Large intestine (tissue), 3 donors: ENCODE measurements at regions not wholly inside any gene's neighbourhood (a gene's known extent, or its start where the extent isn't known, plus 50 kb on each side); places are given as distances from the start of the nearest gene placed in this dataset.

Source experiments
- DNase-seq, 2 donors: peaks; one replicate each; pipeline versions ENCODE4 v3.0.0 to v3.0.0-alpha.2; 2013
- H3K27ac ChIP-seq: one replicate; pipeline ENCODE4 v1.5.1; 2013; ENCODE audit warnings: low read length
- H3K27me3 ChIP-seq: 2 replicates; pipeline ENCODE4 v1.6.1; 2013; ENCODE audit warnings: low read length; ENCODE audit not compliant: control insufficient read depth, insufficient read depth
- H3K36me3 ChIP-seq: 2 replicates; pipeline ENCODE4 v1.6.1; 2013; ENCODE audit warnings: low read length; ENCODE audit not compliant: control insufficient read depth, insufficient read depth
- H3K4me1 ChIP-seq: one replicate; pipeline ENCODE4 v1.6.1; 2013; ENCODE audit warnings: low read length; ENCODE audit not compliant: control insufficient read depth, insufficient read depth
- H3K4me3 ChIP-seq: one replicate; pipeline ENCODE4 v1.5.1; 2013; ENCODE audit warnings: low read length
- H3K9me3 ChIP-seq: one replicate; pipeline ENCODE4 v1.6.1; 2013; ENCODE audit warnings: mild to moderate bottlenecking, low read depth, low read length, moderate library complexity; ENCODE audit not compliant: control insufficient read depth
- WGBS: methylation state at CpG from one replicate; pipeline ENCODE4 v1.1.5; 2013; ENCODE audit warnings: low lambda C conversion rate; ENCODE audit not compliant: insufficient coverage; 5-methylcytosine and 5-hydroxymethylcytosine counted together

- Histone ChIP-seq H3K4me1 (peaks cover 35% of the 10 kb centered on the region), H3K27ac (no peak overlapping the region), H3K36me3 (no peaks in the 10 kb centered on the region), H3K27me3 (no peaks in the 10 kb centered on the region), H3K4me3 (no peak overlapping the region), H3K9me3 (peaks cover 8% of the 10 kb centered on the region)
- DNase-seq = no peak
- WGBS = no CpG with 5 or more reads among the region's 8 CpGs
Measured at GRCh38 chr6:106801256-106801655, 171.9 kb downstream of the QRSL1 start.

GRCh38 chr6:106800379-106800778 is 171.0 kb downstream of the QRSL1 start:
- no peak overlapping the region for H3K4me3 ChIP-seq
- no CpG with 5 or more reads among the region's 5 CpGs for WGBS
- H3K27me3 ChIP-seq = no peaks in the 10 kb centered on the region
- peaks cover 35% of the 10 kb centered on the region for H3K4me1 ChIP-seq
- H3K36me3 ChIP-seq = no peaks in the 10 kb centered on the region
- no peak for DNase-seq
- H3K9me3 ChIP-seq = peaks cover under 1% of the 10 kb centered on the region
- H3K27ac ChIP-seq = no peak overlapping the region

- no CpG with 5 or more reads among the region's 8 CpGs for WGBS
- peak; percentile 45 to 84 for DNase-seq
- Histone ChIP-seq H3K36me3 (no peaks in the 10 kb centered on the region), H3K9me3 (no peaks in the 10 kb centered on the region), H3K4me1 (peaks cover 33% of the 10 kb centered on the region), H3K4me3 (no peak overlapping the region), H3K27ac (peak overlapping the region; percentile 69), H3K27me3 (no peaks in the 10 kb centered on the region)
Measured at GRCh38 chr6:106799031-106799894, 169.9 kb downstream of the QRSL1 start.

GRCh38 chr6:106797186-106797585 is 167.8 kb downstream of the QRSL1 start:
- Histone ChIP-seq H3K27ac (no peak overlapping the region), H3K4me1 (peaks cover 30% of the 10 kb centered on the region), H3K4me3 (no peak overlapping the region), H3K27me3 (no peaks in the 10 kb centered on the region), H3K36me3 (no peaks in the 10 kb centered on the region), H3K9me3 (no peaks in the 10 kb centered on the region)
- no CpG with 5 or more reads among the region's 2 CpGs for WGBS
- DNase-seq = no peak

GRCh38 chr6:106796781-106797180 is 167.4 kb downstream of the QRSL1 start:
- no peak for DNase-seq
- 100% methylated on average over 1 of the region's 1 CpG for WGBS
- Histone ChIP-seq H3K4me3 (no peak overlapping the region), H3K27me3 (no peaks in the 10 kb centered on the region), H3K27ac (no peak overlapping the region), H3K9me3 (no peaks in the 10 kb centered on the region), H3K4me1 (peaks cover 30% of the 10 kb centered on the region), H3K36me3 (no peaks in the 10 kb centered on the region)

GRCh38 chr6:106794129-106794528 is 164.8 kb downstream of the QRSL1 start:
- Histone ChIP-seq H3K4me1 (peaks cover 18% of the 10 kb centered on the region), H3K36me3 (no peaks in the 10 kb centered on the region), H3K9me3 (no peaks in the 10 kb centered on the region), H3K4me3 (no peak overlapping the region), H3K27ac (no peak overlapping the region), H3K27me3 (no peaks in the 10 kb centered on the region)
- WGBS = no CpG with 5 or more reads among the region's 2 CpGs
- no peak for DNase-seq

- H3K36me3 ChIP-seq = no peaks in the 10 kb centered on the region
Measured at GRCh38 chr6:106792536-106793236, 163.3 kb downstream of the QRSL1 start.

GRCh38 chr6:106790935-106791334 is 161.6 kb downstream of the QRSL1 start:
- no peaks in the 10 kb centered on the region for H3K36me3 ChIP-seq
- no peaks in the 10 kb centered on the region for H3K27me3 ChIP-seq
- H3K9me3 ChIP-seq = no peaks in the 10 kb centered on the region
- no peak overlapping the region for H3K4me3 ChIP-seq
- H3K4me1 ChIP-seq = peaks cover 18% of the 10 kb centered on the region
- no peak for DNase-seq
- WGBS = 89% methylated on average over 4 of the region's 8 CpGs
- H3K27ac ChIP-seq = no peak overlapping the region

More at GRCh38 chr6:106792536-106793236, 163.3 kb downstream of the QRSL1 start:
- no peak for DNase-seq
- Histone ChIP-seq H3K9me3 (no peaks in the 10 kb centered on the region), H3K27ac (no peak overlapping the region), H3K4me1 (peaks cover 12% of the 10 kb centered on the region), H3K27me3 (no peaks in the 10 kb centered on the region), H3K4me3 (no peak overlapping the region)
- no CpG with 5 or more reads among the region's 7 CpGs for WGBS

- DNase-seq = no peak
- H3K9me3 ChIP-seq = no peaks in the 10 kb centered on the region
- H3K27ac ChIP-seq = no peak overlapping the region
- H3K27me3 ChIP-seq = no peaks in the 10 kb centered on the region
- peaks cover 18% of the 10 kb centered on the region for H3K4me1 ChIP-seq
- H3K36me3 ChIP-seq = no peaks in the 10 kb centered on the region
- 60% methylated on average over 3 of the region's 8 CpGs for WGBS
- H3K4me3 ChIP-seq = no peak overlapping the region
Measured at GRCh38 chr6:106790149-106790770, 160.9 kb downstream of the QRSL1 start.

GRCh38 chr6:106789428-106790148 is 160.2 kb downstream of the QRSL1 start:
- no peaks in the 10 kb centered on the region for H3K27me3 ChIP-seq
- no peak overlapping the region for H3K4me3 ChIP-seq
- no peak for DNase-seq
- H3K4me1 ChIP-seq = peaks cover 18% of the 10 kb centered on the region
- no CpG with 5 or more reads among the region's 3 CpGs for WGBS
- H3K36me3 ChIP-seq = no peaks in the 10 kb centered on the region
- H3K9me3 ChIP-seq = no peaks in the 10 kb centered on the region
- no peak overlapping the region for H3K27ac ChIP-seq
